ENCODE measurements at regions not wholly inside any gene's neighbourhood (a gene's known extent, or its start where the extent isn't known, plus 50 kb on each side); places are given as distances from the start of the nearest gene placed in this dataset.

- no peak for TF ChIP-seq CTCF (IDR thresholded peaks at IDR 0.05)
- TF ChIP-seq USF2 (IDR thresholded peaks at IDR 0.05) = no peak
- TF ChIP-seq POLR2A (IDR thresholded peaks at IDR 0.05; ENCODE audit: low read length) = no peak
- TF ChIP-seq ZSCAN20 (CRISPR knock-in tag; IDR thresholded peaks at IDR 0.05) = no peak
- no peak for TF ChIP-seq EP300 (IDR thresholded peaks at IDR 0.05)
- no peak for TF ChIP-seq RFX5 (IDR thresholded peaks at IDR 0.05)
- TF ChIP-seq POLR2AphosphoS2 (conservative IDR thresholded peaks at IDR 0.05; ENCODE audit: low read length) = no peak
- no peak for TF ChIP-seq KDM1A (IDR thresholded peaks at IDR 0.05; ENCODE audit: low read depth)
- TF ChIP-seq NPAS2 (CRISPR knock-in tag; IDR thresholded peaks at IDR 0.05; ENCODE audit: borderline replicate concordance) = no peak
- no peak for TF ChIP-seq BCL3 (IDR thresholded peaks at IDR 0.05)
- no peak for TF ChIP-seq PHF8 (IDR thresholded peaks at IDR 0.05; ENCODE audit: borderline replicate concordance, low read depth)
- TF ChIP-seq ESRRA (IDR thresholded peaks at IDR 0.05; ENCODE audit: borderline replicate concordance, low read length) = no peak
Observed at GRCh38 chr6:115729036-115729435, 331.7 kb downstream of the FRK start.
